GM12873 (cell line): ENCODE measurements at regions not wholly inside any gene's neighbourhood (a gene's known extent, or its start where the extent isn't known, plus 50 kb on each side); places are given as distances from the start of the nearest gene placed in this dataset.

ENCODE experiments used
- TF ChIP-seq, protein P1 (sequence below): IDR thresholded peaks from 2 replicates; pipeline ENCODE4 v1.5.1; 2012; ENCODE audit warnings: low read depth, mild to moderate bottlenecking, moderate library complexity, low read length, control low read depth; ENCODE audit not compliant: insufficient read depth; ENCODE audit errors: missing control alignments

- TF ChIP-seq, protein P1, sequence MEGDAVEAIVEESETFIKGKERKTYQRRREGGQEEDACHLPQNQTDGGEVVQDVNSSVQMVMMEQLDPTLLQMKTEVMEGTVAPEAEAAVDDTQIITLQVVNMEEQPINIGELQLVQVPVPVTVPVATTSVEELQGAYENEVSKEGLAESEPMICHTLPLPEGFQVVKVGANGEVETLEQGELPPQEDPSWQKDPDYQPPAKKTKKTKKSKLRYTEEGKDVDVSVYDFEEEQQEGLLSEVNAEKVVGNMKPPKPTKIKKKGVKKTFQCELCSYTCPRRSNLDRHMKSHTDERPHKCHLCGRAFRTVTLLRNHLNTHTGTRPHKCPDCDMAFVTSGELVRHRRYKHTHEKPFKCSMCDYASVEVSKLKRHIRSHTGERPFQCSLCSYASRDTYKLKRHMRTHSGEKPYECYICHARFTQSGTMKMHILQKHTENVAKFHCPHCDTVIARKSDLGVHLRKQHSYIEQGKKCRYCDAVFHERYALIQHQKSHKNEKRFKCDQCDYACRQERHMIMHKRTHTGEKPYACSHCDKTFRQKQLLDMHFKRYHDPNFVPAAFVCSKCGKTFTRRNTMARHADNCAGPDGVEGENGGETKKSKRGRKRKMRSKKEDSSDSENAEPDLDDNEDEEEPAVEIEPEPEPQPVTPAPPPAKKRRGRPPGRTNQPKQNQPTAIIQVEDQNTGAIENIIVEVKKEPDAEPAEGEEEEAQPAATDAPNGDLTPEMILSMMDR, result no peak
Observed at GRCh38 chr16:80203821-80204220, 337.0 kb upstream of the DYNLRB2 start.

GRCh38 chr16:80202831-80203413 is 337.9 kb upstream of the DYNLRB2 start:
- TF ChIP-seq, protein P1, result no peak

DNA sequence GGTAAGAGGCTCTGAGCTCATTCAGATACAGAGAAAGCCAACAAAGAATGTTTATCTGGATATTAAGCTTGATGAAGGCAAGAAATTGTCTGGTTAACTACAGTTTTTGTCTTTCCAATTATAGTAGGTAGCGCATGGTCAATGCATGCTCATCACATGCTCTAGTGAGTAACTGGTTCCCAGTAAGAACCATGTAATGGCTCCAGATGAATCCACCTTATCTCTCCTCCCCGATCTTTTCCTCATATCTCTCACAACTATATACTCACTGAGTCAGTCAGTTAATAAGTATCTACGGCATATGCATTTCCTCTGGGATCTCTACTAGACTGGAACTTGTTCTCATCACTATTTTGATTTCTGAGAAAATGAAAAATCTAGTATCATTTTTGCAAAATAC is 340.7 kb upstream of the DYNLRB2 start:
- TF ChIP-seq, protein P1, result no peak

GRCh38 chr16:80199614-80200013 is 341.2 kb upstream of the DYNLRB2 start:
- TF ChIP-seq, protein P1, result no peak

DNA sequence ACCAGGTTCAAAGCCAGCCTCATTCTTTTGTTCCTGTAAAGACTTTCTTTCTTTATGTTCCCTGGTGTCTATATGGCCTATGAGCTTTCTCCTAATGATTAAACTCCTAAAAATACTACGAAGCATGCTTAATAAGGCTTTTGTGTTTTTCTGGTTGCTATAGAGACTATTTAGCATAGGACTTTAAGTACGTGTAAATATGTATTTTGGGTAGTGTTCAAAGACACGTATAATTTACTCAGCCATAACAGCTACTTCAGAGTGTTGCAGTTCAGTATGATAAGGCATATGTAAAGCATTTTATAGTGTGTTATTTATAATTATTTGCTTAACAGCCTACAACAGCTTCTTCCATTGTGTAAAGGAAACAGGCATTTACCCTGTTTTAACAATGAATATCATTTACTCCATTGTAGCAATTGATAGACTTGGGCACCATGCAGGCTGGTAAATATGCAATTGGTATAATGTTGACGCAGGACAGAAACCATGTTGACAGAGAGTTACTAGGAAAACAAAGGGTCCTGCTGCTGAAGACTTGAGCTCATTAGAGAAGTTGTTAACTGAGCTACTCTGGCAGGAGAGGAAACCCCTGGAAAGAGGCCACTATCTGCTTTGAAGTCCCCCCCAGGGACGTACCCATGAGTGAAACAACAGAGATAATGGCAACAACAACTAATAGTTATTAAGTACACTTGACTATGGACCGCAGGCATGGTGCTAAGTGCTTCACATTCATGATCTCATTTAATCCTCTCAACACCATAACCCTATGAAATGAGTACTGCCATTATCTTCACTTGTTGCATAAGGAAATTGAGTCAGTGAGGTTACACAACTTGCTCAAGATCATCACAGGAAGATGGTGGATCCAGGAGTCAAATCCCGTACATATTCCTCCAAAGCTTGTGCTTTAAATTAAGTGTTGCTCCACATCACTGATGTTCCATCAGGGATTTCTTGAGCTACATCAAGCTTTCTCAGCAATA is 342.2 kb upstream of the DYNLRB2 start:
- TF ChIP-seq, protein P1, result no peak

GRCh38 chr16:80197741-80198201 is 343.0 kb upstream of the DYNLRB2 start:
- TF ChIP-seq, protein P1, result no peak

DNA sequence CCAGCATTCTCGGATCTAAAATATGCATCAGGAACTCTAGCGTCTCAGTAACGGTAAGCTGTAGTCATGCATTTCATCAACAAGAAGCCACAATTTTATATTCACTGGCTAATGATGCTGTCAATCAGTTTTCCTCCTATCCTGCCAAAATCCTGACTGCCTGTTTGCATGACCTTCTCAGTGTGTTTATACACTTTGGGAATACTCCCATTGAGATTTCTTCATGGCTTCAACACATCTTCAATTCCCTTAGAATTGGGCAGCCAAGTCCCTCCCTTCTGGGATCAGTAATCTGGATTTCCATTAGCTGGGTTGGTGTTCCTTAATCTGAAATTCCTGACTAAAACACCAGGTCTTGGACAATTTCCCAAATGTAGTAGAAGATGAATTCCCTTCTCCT is 348.9 kb upstream of the DYNLRB2 start:
- TF ChIP-seq, protein P1, result no peak
